ENCODE measurements at regions not wholly inside any gene's neighbourhood (a gene's known extent, or its start where the extent isn't known, plus 50 kb on each side); places are given as distances from the start of the nearest gene placed in this dataset.

- TF ChIP-seq TAF1 (IDR thresholded peaks at IDR 0.05; ENCODE audit: low read depth, low read length) (no peak), POLR2AphosphoS5 (IDR thresholded peaks at IDR 0.05; ENCODE audit: low read depth, low read length) (no peak), PAX5 (IDR thresholded peaks at IDR 0.05; ENCODE audit: insufficient read depth, low read length, severe bottlenecking) (no peak), POLR2A (IDR thresholded peaks at IDR 0.05; ENCODE audit: low read depth, low read length) (no peak), POU2F2 (IDR thresholded peaks at IDR 0.05; ENCODE audit: low read depth, low read length) (no peak)
Observed at GRCh38 chr3:176167272-176167671, 1030.0 kb downstream of the TBL1XR1 start.

Data from GM12891 (cell line).